ENCODE measurements at regions not wholly inside any gene's neighbourhood (a gene's known extent, or its start where the extent isn't known, plus 50 kb on each side); places are given as distances from the start of the nearest gene placed in this dataset.

- no peaks in the 10 kb centered on the region for H3K4me1 ChIP-seq
- no peak overlapping the region for H3K4me3 ChIP-seq
- TF ChIP-seq CTCF (IDR thresholded peaks at IDR 0.05) (no peak), POLR2A (IDR thresholded peaks at IDR 0.05) (no peak)
- intact Hi-C loops (cut with DNase I; ENCODE audit: low total_unique reads), result no loop called here
- 60 to 67% methylated on average over 4 of the region's 4 CpGs for WGBS, 2 donors
- no peaks in the 10 kb centered on the region for H3K27me3 ChIP-seq
- no peaks in the 10 kb centered on the region for H3K9me3 ChIP-seq
- no peak overlapping the region for H3K27ac ChIP-seq
- DNase-seq, result no peak
- no peaks in the 10 kb centered on the region for H3K36me3 ChIP-seq (ENCODE audit: low read depth, missing control alignments)
Measured at GRCh38 chr18:37920865-37921264, 355.3 kb upstream of the CELF4 start.

GRCh38 chr18:37913051-37913450 lies 347.5 kb upstream of the CELF4 start:
- WGBS, 2 donors, result 94 to 96% methylated on average over 1 of the region's 1 CpG
- no peak overlapping the region for H3K4me3 ChIP-seq
- no peak for DNase-seq
- no peaks in the 10 kb centered on the region for H3K36me3 ChIP-seq (ENCODE audit: low read depth, missing control alignments)
- H3K9me3 ChIP-seq, result no peaks in the 10 kb centered on the region
- no peak for TF ChIP-seq POLR2A (IDR thresholded peaks at IDR 0.05)
- no peak for TF ChIP-seq CTCF (IDR thresholded peaks at IDR 0.05)
- H3K27me3 ChIP-seq, result no peaks in the 10 kb centered on the region
- H3K27ac ChIP-seq, result no peak overlapping the region
- intact Hi-C loops (cut with DNase I; ENCODE audit: low total_unique reads), result no loop called here
- no peaks in the 10 kb centered on the region for H3K4me1 ChIP-seq

DNA sequence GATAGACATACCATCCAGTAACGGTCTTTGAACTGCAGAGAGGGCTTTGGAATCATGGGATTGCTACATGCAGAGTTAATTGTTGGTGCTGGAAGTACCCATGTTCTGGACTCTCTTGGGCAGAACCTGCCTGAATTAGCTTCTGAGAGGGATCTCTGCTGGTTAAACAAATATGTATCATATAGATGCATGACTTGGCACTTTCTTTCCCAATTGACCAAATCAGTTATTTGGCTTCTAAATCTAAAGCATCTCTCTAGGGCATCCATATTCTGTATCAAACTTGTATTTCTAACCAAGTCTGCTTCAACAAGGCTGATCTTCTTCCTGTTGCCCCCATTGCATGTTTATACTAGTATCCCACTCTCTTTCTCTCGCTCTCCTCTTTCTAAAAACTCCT lies 336.7 kb upstream of the CELF4 start:
- intact Hi-C loops (cut with DNase I; ENCODE audit: low total_unique reads), result no loop called here
- Histone ChIP-seq H3K36me3 (ENCODE audit: low read depth, missing control alignments) (no peaks in the 10 kb centered on the region), H3K4me1 (no peaks in the 10 kb centered on the region), H3K27me3 (no peaks in the 10 kb centered on the region), H3K9me3 (no peaks in the 10 kb centered on the region), H3K27ac (no peak overlapping the region), H3K4me3 (no peak overlapping the region)
- 93 to 100% methylated on average over 2 of the region's 2 CpGs for WGBS, 2 donors
- TF ChIP-seq POLR2A (IDR thresholded peaks at IDR 0.05) (no peak), CTCF (IDR thresholded peaks at IDR 0.05) (no peak)
- no peak for DNase-seq

- Histone ChIP-seq H3K9me3 (no peaks in the 10 kb centered on the region), H3K27me3 (no peaks in the 10 kb centered on the region), H3K27ac (no peak overlapping the region), H3K36me3 (ENCODE audit: low read depth, missing control alignments) (no peaks in the 10 kb centered on the region), H3K4me3 (no peak overlapping the region), H3K4me1 (no peaks in the 10 kb centered on the region)
- TF ChIP-seq POLR2A (IDR thresholded peaks at IDR 0.05) (no peak), CTCF (IDR thresholded peaks at IDR 0.05) (no peak)
- 40 to 47% methylated on average over 2 of the region's 2 CpGs for WGBS, 2 donors
- intact Hi-C loops (cut with DNase I; ENCODE audit: low total_unique reads), result no loop called here
- no peak for DNase-seq
Measured at GRCh38 chr18:37900326-37900725, 334.7 kb upstream of the CELF4 start.

DNA sequence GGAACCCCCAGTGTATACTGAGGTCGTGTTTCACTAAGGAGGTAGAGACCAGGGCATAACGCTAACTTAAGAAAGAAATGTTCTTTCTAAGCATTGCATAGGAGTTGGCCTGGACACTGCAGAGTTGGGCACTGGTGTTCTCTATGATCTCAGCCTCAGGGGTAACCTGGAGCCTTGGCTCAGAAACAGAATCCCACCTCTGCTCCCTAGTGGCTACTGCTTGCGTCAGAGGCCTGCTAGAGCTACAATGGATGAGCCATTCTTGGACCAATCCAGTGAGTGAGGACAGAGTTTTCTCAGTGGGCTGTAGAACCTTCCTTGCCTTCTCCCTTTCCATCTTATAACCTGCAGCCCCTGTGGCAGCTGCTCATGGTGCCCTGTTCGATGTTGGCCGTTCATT lies 324.4 kb upstream of the CELF4 start:
- intact Hi-C loops (cut with DNase I; ENCODE audit: low total_unique reads), result no loop called here
- TF ChIP-seq CTCF (IDR thresholded peaks at IDR 0.05) (no peak), POLR2A (IDR thresholded peaks at IDR 0.05) (no peak)
- Histone ChIP-seq H3K27ac (no peak overlapping the region), H3K4me1 (no peaks in the 10 kb centered on the region), H3K9me3 (no peaks in the 10 kb centered on the region), H3K27me3 (no peaks in the 10 kb centered on the region), H3K4me3 (no peak overlapping the region), H3K36me3 (ENCODE audit: low read depth, missing control alignments) (no peaks in the 10 kb centered on the region)
- WGBS, 2 donors, result 74 to 88% methylated on average over 5 of the region's 5 CpGs
- no peak for DNase-seq

Measured in testis (tissue), 2 donors.